ENCODE measurements at regions not wholly inside any gene's neighbourhood (a gene's known extent, or its start where the extent isn't known, plus 50 kb on each side); places are given as distances from the start of the nearest gene placed in this dataset.
A peak's percentile ranks its signal among the peaks of the same experiment; 100 is the strongest.
"Not testable (repeated sequence)": the region's sequence is repeated elsewhere in the genome, so short reads cannot be mapped to it uniquely, and the experiment has no call there.

DNA sequence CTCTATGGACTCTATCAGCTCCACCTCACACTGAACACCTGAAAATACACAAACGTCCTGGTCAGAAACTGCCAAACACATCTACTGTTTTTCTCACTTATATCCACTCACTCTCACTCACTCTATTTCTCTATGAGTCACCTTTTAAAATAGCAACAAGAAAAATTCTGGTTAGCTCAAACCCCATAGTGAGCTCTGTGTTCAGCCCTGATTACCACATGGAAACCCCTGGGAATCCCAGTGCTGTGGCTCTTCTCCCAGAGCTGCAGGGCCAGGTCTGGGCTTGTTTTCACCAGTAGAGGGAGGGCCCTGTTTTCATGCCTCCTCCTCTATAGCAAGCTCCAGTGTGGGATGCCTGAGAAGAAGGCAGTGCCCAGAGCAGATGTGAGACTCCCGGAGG lies 1126.1 kb downstream of the TMEM121 start:
- Histone ChIP-seq H3K27ac (no peak overlapping the region), H3K4me1 (no peaks in the 10 kb centered on the region), H3K36me3 (no peaks in the 10 kb centered on the region), H3K9me3 (no peaks in the 10 kb centered on the region), H3K4me3 (no peak overlapping the region), H3K27me3 (peaks cover 0 to 14% (median 1%) of the 10 kb centered on the region in 4 donors)
- WGBS, 2 donors: 36 to 48% methylated on average over 2 of the region's 2 CpGs
- intact Hi-C loops (cut with DNase I): no loop called here
- DNase-seq: no peak
- TF ChIP-seq, protein P1, sequence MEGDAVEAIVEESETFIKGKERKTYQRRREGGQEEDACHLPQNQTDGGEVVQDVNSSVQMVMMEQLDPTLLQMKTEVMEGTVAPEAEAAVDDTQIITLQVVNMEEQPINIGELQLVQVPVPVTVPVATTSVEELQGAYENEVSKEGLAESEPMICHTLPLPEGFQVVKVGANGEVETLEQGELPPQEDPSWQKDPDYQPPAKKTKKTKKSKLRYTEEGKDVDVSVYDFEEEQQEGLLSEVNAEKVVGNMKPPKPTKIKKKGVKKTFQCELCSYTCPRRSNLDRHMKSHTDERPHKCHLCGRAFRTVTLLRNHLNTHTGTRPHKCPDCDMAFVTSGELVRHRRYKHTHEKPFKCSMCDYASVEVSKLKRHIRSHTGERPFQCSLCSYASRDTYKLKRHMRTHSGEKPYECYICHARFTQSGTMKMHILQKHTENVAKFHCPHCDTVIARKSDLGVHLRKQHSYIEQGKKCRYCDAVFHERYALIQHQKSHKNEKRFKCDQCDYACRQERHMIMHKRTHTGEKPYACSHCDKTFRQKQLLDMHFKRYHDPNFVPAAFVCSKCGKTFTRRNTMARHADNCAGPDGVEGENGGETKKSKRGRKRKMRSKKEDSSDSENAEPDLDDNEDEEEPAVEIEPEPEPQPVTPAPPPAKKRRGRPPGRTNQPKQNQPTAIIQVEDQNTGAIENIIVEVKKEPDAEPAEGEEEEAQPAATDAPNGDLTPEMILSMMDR (IDR thresholded peaks at IDR 0.05): no peak

DNA sequence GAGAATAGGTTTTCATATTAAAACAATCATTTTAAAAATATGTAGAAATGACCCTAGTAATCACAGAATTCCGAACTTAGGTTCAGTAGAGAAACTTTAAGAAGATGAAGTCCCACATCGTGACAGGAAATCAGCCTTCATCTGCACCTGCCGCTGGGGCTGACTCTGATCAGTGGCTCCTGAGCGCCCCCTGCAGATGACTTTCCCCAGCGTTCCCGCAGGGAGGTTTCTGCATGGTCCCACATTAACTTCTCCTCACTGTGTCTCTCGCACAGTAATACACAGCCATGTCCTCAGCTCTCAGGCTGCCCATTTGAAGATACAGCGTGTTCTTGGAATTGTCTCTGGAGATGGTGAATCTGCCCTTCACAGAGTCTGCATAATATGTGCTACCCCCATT lies 1131.1 kb downstream of the TMEM121 start:
- H3K36me3 ChIP-seq: no peaks in the 10 kb centered on the region

DNA sequence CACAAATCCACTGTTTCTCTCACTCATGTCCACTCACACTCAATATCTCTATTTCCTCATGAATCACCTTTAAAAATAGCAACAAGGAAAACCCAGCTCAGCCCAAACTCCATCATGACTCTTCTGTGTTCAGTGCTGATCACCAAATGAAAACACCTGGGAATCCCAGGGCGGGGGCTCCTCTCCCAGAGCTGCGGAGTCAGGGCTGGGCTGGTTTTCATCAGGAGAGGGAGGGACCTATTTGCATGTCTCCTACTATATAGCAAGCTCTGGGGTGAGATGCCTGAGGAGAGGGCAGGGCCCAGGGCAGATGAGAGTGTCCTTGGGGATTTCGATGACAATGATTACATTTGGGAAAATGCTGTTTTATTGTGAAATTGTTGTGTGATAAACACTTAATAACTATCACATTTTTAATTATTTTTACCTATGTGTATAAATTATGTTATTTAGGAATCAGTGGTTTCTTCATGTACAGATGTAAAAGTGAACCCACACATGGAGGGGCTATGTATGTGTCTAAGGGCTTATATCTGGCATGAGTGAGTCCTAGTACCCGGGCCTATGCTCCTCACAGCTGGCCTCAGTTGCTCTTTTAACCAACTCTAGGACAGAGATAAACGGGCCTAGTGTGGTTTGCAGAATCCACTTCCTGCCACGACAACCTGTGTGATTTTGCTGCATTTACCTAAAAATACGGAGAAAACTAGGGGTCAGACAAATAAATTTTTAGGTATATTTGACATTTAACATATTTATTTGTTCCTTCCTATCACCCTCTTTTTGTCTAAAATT lies 1131.9 kb downstream of the TMEM121 start:
- H3K9me3 ChIP-seq; DNase-seq; intact Hi-C loops (cut with DNase I); H3K4me3 ChIP-seq; H3K27ac ChIP-seq; H3K36me3 ChIP-seq; H3K4me1 ChIP-seq; H3K27me3 ChIP-seq: not testable (repeated sequence)
- WGBS, 2 donors: 43 to 50% methylated on average over 5 of the region's 7 CpGs

More for the DNA sequence above, 1131.1 kb downstream of the TMEM121 start:
- no peak for DNase-seq
- H3K9me3 ChIP-seq: no peaks in the 10 kb centered on the region
- intact Hi-C loops (cut with DNase I): no loop called here
- H3K27ac ChIP-seq: no peak overlapping the region
- H3K4me1 ChIP-seq: no peaks in the 10 kb centered on the region
- peaks cover 0 to 6% (median 1%) of the 10 kb centered on the region in 4 donors for H3K27me3 ChIP-seq
- WGBS, 2 donors: 56 to 63% methylated on average over 8 of the region's 8 CpGs
- H3K4me3 ChIP-seq: no peak overlapping the region
- TF ChIP-seq, protein P1 (IDR thresholded peaks at IDR 0.05): no peak
- no peak for TF ChIP-seq POLR2A (IDR thresholded peaks at IDR 0.05)

DNA sequence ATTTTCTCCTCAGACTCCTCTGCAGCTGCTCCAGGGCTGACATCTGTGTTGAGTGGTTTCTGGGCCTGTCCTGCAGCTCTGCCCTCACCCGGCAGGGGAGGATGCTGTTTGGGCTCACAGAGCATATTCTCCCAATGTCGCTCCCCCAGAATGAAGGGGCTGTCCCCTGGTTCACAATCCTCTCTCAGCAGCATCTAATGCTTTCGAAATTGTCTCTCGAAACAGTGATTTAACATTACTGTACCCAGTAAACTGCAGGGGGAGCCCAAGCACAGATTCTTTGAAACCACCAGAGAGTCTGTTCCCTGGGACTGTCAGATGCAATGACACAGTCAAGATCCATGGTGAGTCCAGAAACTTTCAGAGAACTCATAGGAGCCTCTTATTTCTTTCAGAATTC lies 1135.2 kb downstream of the TMEM121 start:
- H3K9me3 ChIP-seq; DNase-seq; intact Hi-C loops (cut with DNase I); H3K36me3 ChIP-seq; H3K4me1 ChIP-seq; H3K4me3 ChIP-seq; H3K27me3 ChIP-seq; H3K27ac ChIP-seq: not testable (repeated sequence)
- TF ChIP-seq, protein P1 (IDR thresholded peaks at IDR 0.05): peak in 4 of 6 experiments; percentile 4 to 24 (median 11)
- 20 to 69% methylated on average over 1 to 4 of the region's 4 CpGs for WGBS, 2 donors

DNA sequence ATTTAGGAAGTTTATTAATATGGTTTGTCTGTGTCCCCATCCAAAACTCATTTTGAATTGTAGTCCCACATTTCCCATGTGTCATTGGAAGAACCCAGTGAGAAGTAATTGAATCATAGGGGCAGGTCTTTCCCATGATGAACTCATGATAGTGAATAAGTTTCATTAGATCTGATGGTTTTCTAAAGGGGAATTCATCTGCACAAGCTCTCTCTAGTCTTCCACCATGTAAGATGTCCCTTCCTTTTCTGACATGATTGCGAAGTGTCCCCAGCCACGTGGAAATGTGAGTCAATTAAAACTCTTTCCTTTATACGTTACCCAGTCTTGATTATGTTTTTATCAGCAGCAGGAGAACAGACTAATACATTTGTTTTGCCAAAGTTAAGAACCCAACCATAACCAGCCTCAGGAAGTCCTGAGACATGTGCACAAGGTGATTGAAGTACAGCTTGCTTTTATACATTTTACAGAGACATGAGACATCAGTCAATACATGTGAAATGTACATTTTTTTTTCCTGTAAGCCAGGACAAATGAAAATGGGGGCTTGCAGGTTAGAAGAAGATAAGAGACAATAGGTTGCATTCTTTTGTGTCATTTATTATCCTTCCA lies 1136.7 kb downstream of the TMEM121 start:
- H3K4me1 ChIP-seq: no peaks in the 10 kb centered on the region
- no peak overlapping the region for H3K27ac ChIP-seq
- WGBS, 2 donors: 17 to 46% methylated on average over 1 to 3 of the region's 3 CpGs
- no peak overlapping the region for H3K4me3 ChIP-seq
- peaks cover 0 to 4% (median 0%) of the 10 kb centered on the region in 4 donors for H3K27me3 ChIP-seq
- H3K9me3 ChIP-seq: peaks cover 0 to 2% (median 0%) of the 10 kb centered on the region in 3 donors
- TF ChIP-seq, protein P1 (IDR thresholded peaks at IDR 0.05): no peak
- no peak for TF ChIP-seq POLR2A (IDR thresholded peaks at IDR 0.05)
- intact Hi-C loops (cut with DNase I): no loop called here
- no peak for DNase-seq
- H3K36me3 ChIP-seq: no peaks in the 10 kb centered on the region
